HCT116 (cell line): ENCODE measurements at regions not wholly inside any gene's neighbourhood (a gene's known extent, or its start where the extent isn't known, plus 50 kb on each side); places are given as distances from the start of the nearest gene placed in this dataset.

Source experiments
- ATAC-seq: fragments of 200-7000 bp; cut with Tn5 transposase; 2 replicates; pipeline ENCODE4 v1.9.1; 2020; ENCODE audit warnings: mild to moderate bottlenecking, moderate library complexity
- BruUV-seq: library from RNA; stranded (reverse); fragments of 400-500 nt; replicated peaks from 2 replicates; lab custom pipeline; 2021; lab: Mats Ljungman, UMichigan
- CTCF ChIA-PET: fragments of 300-600 bp; sonication (Branson Sonifier 250); formaldehyde crosslinking; loops from one replicate; lab custom pipeline; 2021; ENCODE audit warnings: antibody characterized with exemption; lab: Charles Lee
- POLR2A ChIA-PET: fragments of 300-600, 350-600 bp; sonication (Branson Sonifier 250); formaldehyde crosslinking; loops from one replicate; lab custom pipeline; 2021; ENCODE audit warnings: antibody characterized with exemption; lab: Charles Lee
- RAD21 ChIA-PET, 2 experiments: fragments of 300-600 bp; sonication (Branson Sonifier 250); formaldehyde crosslinking; loops; one replicate each; lab custom pipeline; 2023; ENCODE audit warnings: low total read pairs in 2 of 2; ENCODE audit not compliant: uncharacterized antibody in 2 of 2, unreplicated experiment in 2 of 2, low non-redundant PET in 1 of 2; lab: Charles Lee
- DNase-seq: peaks from one replicate; pipeline ENCODE4 v3.0.0-alpha.2; 2010; ENCODE audit warnings: low read depth, low spot score
- H2AFZ ChIP-seq: fragments of 200-600 bp; shearing (Covaris generic), sonication (generic); 2 replicates; pipeline ENCODE4 v1.6.1; 2017; ENCODE audit warnings: low read depth, mixed run types, mixed read lengths, antibody characterized with exemption, low read length; ENCODE audit not compliant: poor library complexity, severe bottlenecking
- H3K27ac ChIP-seq: 2 replicates; pipeline ENCODE4 v1.5.1; 2012; ENCODE audit warnings: low read depth, low read length
- H3K27me3 ChIP-seq: fragments of 200-600 bp; sonication (generic); 2 replicates; pipeline ENCODE4 v1.6.1; 2016; ENCODE audit warnings: mixed run types, low read length, mixed read lengths; ENCODE audit not compliant: insufficient read depth
- H3K36me3 ChIP-seq, 2 experiments: fragments of 200-500 bp in 1 of 2; fragments of 200-600 bp in 1 of 2; sonication (Bioruptor generic) in 1 of 2; sonication (generic) in 1 of 2; 2 replicates each; pipeline versions ENCODE4 v1.5.1 to v1.6.1; 2014 to 2016; ENCODE audit warnings: low read length in 2 of 2, inconsistent platforms in 1 of 2, mixed read lengths in 1 of 2, mixed run types in 1 of 2; ENCODE audit not compliant: insufficient read depth in 2 of 2, control insufficient read depth in 1 of 2
- H3K4me1 ChIP-seq, 2 experiments: fragments of 200-600 bp in 1 of 2; sonication (generic) in 1 of 2; 2 replicates each; pipeline versions ENCODE4 v1.5.1 to v1.6.1; 2012 to 2017; ENCODE audit warnings: low read length in 2 of 2, inconsistent platforms in 1 of 2, mild to moderate bottlenecking in 1 of 2, mixed read lengths in 1 of 2, mixed run types in 1 of 2, moderate library complexity in 1 of 2; ENCODE audit not compliant: insufficient read depth in 2 of 2, control insufficient read depth in 1 of 2
- H3K4me2 ChIP-seq: fragments of 200-600 bp; sonication (generic); 2 replicates; pipeline ENCODE4 v1.6.1; 2017; ENCODE audit warnings: mixed run types, low read length, mixed read lengths
- H3K4me3 ChIP-seq, 2 experiments: fragments of 200-600 bp in 1 of 2; sonication (generic) in 1 of 2; replicated peaks in 1 of 2; 2 replicates each; pipeline ENCODE4 v1.5.1; 2011 to 2016; ENCODE audit warnings: low read length in 2 of 2, control low read depth in 1 of 2, low read depth in 1 of 2, mild to moderate bottlenecking in 1 of 2, mixed read lengths in 1 of 2, mixed run types in 1 of 2
- H3K79me2 ChIP-seq: fragments of 200-600 bp; sonication (generic); 2 replicates; pipeline ENCODE4 v1.6.1; 2017; ENCODE audit warnings: mild to moderate bottlenecking, mixed run types, low read length, moderate library complexity, mixed read lengths; ENCODE audit not compliant: insufficient read depth
- H3K9ac ChIP-seq: fragments of 200-600 bp; sonication (generic); 2 replicates; pipeline ENCODE4 v1.6.1; 2016; ENCODE audit warnings: low read length, mixed read lengths
- H3K9me2 ChIP-seq: fragments of 200-600 bp; sonication (generic), shearing (Covaris generic); 2 replicates; pipeline ENCODE4 v1.6.1; 2017; ENCODE audit warnings: mixed run types, mild to moderate bottlenecking, moderate library complexity; ENCODE audit not compliant: insufficient read depth
- H3K9me3 ChIP-seq, 2 experiments: fragments of 200-500 bp in 1 of 2; fragments of 200-600 bp in 1 of 2; sonication (Bioruptor generic) in 1 of 2; sonication (generic) in 1 of 2; 2 replicates each; pipeline ENCODE4 v1.6.1; 2014 to 2017; ENCODE audit warnings: low read length in 2 of 2, mixed read lengths in 2 of 2, inconsistent platforms in 1 of 2, low read depth in 1 of 2, mild to moderate bottlenecking in 1 of 2, mixed run types in 1 of 2, moderate library complexity in 1 of 2; ENCODE audit not compliant: control insufficient read depth in 1 of 2, insufficient read depth in 1 of 2
- H4K20me1 ChIP-seq: fragments of 200-600 bp; sonication (generic), shearing (Covaris generic); 2 replicates; pipeline ENCODE4 v1.6.1; 2017; ENCODE audit warnings: mixed run types, mild to moderate bottlenecking, moderate library complexity; ENCODE audit not compliant: insufficient read depth
- CBX3 ChIP-seq: IDR thresholded peaks from 2 replicates; pipeline ENCODE4 v1.6.1; 2012; ENCODE audit warnings: low read depth
- CEBPB ChIP-seq: IDR thresholded peaks from 2 replicates; pipeline ENCODE4 v1.6.1; 2012; ENCODE audit warnings: low read depth
- EGR1 ChIP-seq: IDR thresholded peaks from 2 replicates; pipeline ENCODE4 v1.6.1; 2012; ENCODE audit warnings: low read depth
- ELF1 ChIP-seq: IDR thresholded peaks from 2 replicates; pipeline ENCODE4 v1.6.1; 2012; ENCODE audit warnings: low read depth, borderline replicate concordance
- EZH2phosphoT487 ChIP-seq: fragments of 200-600 bp; IDR thresholded peaks from 2 replicates; pipeline ENCODE4 v1.6.1; 2018; ENCODE audit warnings: antibody characterized with exemption, borderline replicate concordance
- JUND ChIP-seq: IDR thresholded peaks from 2 replicates; pipeline ENCODE4 v1.6.1; 2012
- RAD21 ChIP-seq: IDR thresholded peaks from 2 replicates; pipeline ENCODE4 v1.6.1; 2012; ENCODE audit warnings: low read depth, mild to moderate bottlenecking
- SIN3A ChIP-seq: IDR thresholded peaks from 2 replicates; pipeline ENCODE4 v1.6.1; 2012; ENCODE audit warnings: low read depth
- SP1 ChIP-seq: IDR thresholded peaks from 2 replicates; pipeline ENCODE4 v1.6.1; 2012; ENCODE audit warnings: low read depth
- SRF ChIP-seq: IDR thresholded peaks from 2 replicates; pipeline ENCODE4 v1.6.1; 2012; ENCODE audit warnings: low read depth
- YY1 ChIP-seq: IDR thresholded peaks from 2 replicates; pipeline ENCODE4 v1.6.1; 2011; ENCODE audit warnings: low read length, low read depth, moderate library complexity, mild to moderate bottlenecking; ENCODE audit not compliant: insufficient replicate concordance; ENCODE audit errors: extremely low read depth
- ZBTB33 ChIP-seq: IDR thresholded peaks from 2 replicates; pipeline ENCODE4 v1.6.1; 2011; ENCODE audit warnings: mild to moderate bottlenecking, low read length, moderate library complexity; ENCODE audit not compliant: insufficient replicate concordance; ENCODE audit errors: extremely low read depth
- ZFX ChIP-seq: fragments of 450-650 bp; IDR thresholded peaks from 2 replicates; pipeline ENCODE4 v1.6.1; 2017
- ZNF274 ChIP-seq: fragments of 200-500 bp; sonication (Bioruptor generic); IDR thresholded peaks from 2 replicates; pipeline ENCODE4 v1.6.1; 2014; ENCODE audit warnings: mild to moderate bottlenecking, low read depth, low read length, inconsistent platforms
- intact Hi-C: fragments of 100-400 bp; cut with micrococcal nuclease; formaldehyde crosslinking; loops from 2 replicates; pipeline ENCODE4 v1.10.0; 2022
- TF ChIP-seq, protein P1 (sequence below): IDR thresholded peaks from 2 replicates; pipeline ENCODE4 v1.6.1; 2012

- TF ChIP-seq YY1, result no peak
- TF ChIP-seq ELF1, result no peak
- no peak for TF ChIP-seq EGR1
These were observed 265.9 kb downstream of the GLRX3 start (continued) for GRCh38 chr10:130401860-130402765.

DNA sequence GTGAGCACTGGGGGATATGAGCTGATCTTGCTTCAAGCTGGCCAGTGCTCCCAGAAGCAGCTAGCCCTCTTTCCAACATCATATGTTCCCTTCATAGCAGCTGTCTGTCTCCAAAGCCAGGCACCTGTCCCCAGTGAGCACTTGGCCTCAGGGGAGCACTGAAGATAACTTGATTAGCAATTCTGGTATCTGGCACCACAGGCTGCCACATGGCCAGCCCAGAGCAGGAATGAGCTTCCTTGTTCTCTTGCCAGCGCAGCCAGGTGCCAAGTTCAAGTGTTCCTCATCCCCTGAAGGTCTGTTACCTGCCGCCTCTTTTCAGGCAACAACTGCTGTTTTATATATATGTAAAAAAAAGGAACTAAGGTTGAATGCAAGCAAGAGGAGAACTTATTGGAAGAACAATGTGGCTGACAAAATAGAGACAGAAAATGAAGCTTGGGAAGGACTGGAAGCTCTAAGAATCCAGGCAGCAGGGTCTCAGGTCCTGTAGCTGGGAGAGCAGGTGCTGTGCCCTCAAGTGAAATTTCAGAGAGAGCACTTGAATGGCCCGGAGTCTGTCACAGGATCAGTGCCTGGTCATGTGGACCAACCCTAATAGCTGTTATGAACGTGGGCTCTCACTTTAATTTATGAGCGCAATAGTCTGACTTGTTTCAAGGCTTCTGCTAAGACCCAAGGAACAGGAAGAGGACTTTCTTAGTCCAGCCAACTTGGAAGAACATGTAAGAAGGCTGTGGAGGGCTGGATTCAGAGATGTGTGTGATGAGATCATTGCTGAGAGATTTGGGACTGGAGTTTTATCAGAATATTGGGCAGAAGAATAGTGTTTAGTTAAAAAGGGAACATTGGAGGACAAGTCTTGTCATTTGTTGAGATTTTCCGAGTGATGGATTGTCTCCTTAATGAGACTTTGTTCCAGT lies 267.2 kb downstream of the GLRX3 start:
- TF ChIP-seq ZFX, result no peak
- no peak for TF ChIP-seq SRF
- TF ChIP-seq CEBPB, result no peak
- TF ChIP-seq RAD21, result no peak
- TF ChIP-seq SP1, result no peak
- no peak for TF ChIP-seq EGR1
- TF ChIP-seq, protein P1, sequence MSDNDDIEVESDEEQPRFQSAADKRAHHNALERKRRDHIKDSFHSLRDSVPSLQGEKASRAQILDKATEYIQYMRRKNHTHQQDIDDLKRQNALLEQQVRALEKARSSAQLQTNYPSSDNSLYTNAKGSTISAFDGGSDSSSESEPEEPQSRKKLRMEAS, result no peak
- no peak for TF ChIP-seq CBX3
- no peak for TF ChIP-seq ZNF274
- TF ChIP-seq ZBTB33, result no peak
- no peak for TF ChIP-seq SIN3A
- TF ChIP-seq JUND, result no peak
- no peak for TF ChIP-seq EZH2phosphoT487
- intact Hi-C loops, result no loop called here

More for the DNA sequence above, 267.2 kb downstream of the GLRX3 start:
- RAD21 ChIA-PET, result no interaction called here
- no peaks in the 10 kb centered on the region for H3K36me3 ChIP-seq
- no peak overlapping the region for H3K4me2 ChIP-seq
- H3K27ac ChIP-seq, result no peak overlapping the region
- DNase-seq (no peak), ATAC-seq (no peak)
- H3K79me2 ChIP-seq, result no peaks in the 10 kb centered on the region
- H3K4me3 ChIP-seq, result no peak overlapping the region
- POLR2A ChIA-PET, result no interaction called here
- no peak overlapping the region for H2AFZ ChIP-seq
- no peaks in the 10 kb centered on the region for H4K20me1 ChIP-seq
- H3K9ac ChIP-seq, result no peak overlapping the region
- no peaks in the 10 kb centered on the region for H3K9me2 ChIP-seq
- CTCF ChIA-PET, result no interaction called here
- 0 out of 2 replicates have a peak, but pooled peaks cover 5% of the 10 kb centered on the region for H3K27me3 ChIP-seq
- no peaks in the 10 kb centered on the region for H3K9me3 ChIP-seq
- H3K4me1 ChIP-seq, result no peaks in the 10 kb centered on the region
- no TSS peak for BruUV-seq
